ENCODE measurements at regions not wholly inside any gene's neighbourhood (a gene's known extent, or its start where the extent isn't known, plus 50 kb on each side); places are given as distances from the start of the nearest gene placed in this dataset.

- Histone ChIP-seq H3K9me3 (no peaks in the 10 kb centered on the region), H3K4me3 (no peak overlapping the region), H3K36me3 (no peaks in the 10 kb centered on the region), H3K4me1 (replicated peaks) (no peaks in the 10 kb centered on the region), H3K27ac (no peak overlapping the region), H3K27me3 (replicated peaks; ENCODE audit: insufficient read depth) (no peaks in the 10 kb centered on the region)
- TF ChIP-seq, protein P1, sequence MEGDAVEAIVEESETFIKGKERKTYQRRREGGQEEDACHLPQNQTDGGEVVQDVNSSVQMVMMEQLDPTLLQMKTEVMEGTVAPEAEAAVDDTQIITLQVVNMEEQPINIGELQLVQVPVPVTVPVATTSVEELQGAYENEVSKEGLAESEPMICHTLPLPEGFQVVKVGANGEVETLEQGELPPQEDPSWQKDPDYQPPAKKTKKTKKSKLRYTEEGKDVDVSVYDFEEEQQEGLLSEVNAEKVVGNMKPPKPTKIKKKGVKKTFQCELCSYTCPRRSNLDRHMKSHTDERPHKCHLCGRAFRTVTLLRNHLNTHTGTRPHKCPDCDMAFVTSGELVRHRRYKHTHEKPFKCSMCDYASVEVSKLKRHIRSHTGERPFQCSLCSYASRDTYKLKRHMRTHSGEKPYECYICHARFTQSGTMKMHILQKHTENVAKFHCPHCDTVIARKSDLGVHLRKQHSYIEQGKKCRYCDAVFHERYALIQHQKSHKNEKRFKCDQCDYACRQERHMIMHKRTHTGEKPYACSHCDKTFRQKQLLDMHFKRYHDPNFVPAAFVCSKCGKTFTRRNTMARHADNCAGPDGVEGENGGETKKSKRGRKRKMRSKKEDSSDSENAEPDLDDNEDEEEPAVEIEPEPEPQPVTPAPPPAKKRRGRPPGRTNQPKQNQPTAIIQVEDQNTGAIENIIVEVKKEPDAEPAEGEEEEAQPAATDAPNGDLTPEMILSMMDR (IDR thresholded peaks at IDR 0.05) = no peak
- TF ChIP-seq POLR2AphosphoS5 (IDR thresholded peaks at IDR 0.05) (no peak), POLR2A (IDR thresholded peaks at IDR 0.05) (no peak)
- intact Hi-C loops (cut with DNase I) = no loop called here
- no peak for DNase-seq (ENCODE audit: low spot score)
- WGBS = 13% methylated on average over 1 of the region's 1 CpG
Observed at GRCh38 chr21:14312871-14313270, 70.1 kb downstream of the HSPA13 start.

- no peak overlapping the region for H3K27ac ChIP-seq
- intact Hi-C loops (cut with DNase I) = loop anchor here (5.0 kb wide), 1 partner anchor 1174 kb away; no protein-coding TSS in a partner anchor
- no peaks in the 10 kb centered on the region for H3K4me1 ChIP-seq (replicated peaks)
- no peak for DNase-seq (ENCODE audit: low spot score)
- TF ChIP-seq, protein P1 (IDR thresholded peaks at IDR 0.05) = no peak
- TF ChIP-seq POLR2A (IDR thresholded peaks at IDR 0.05) (no peak), POLR2AphosphoS5 (IDR thresholded peaks at IDR 0.05) (no peak)
- H3K9me3 ChIP-seq = no peaks in the 10 kb centered on the region
- no peaks in the 10 kb centered on the region for H3K27me3 ChIP-seq (replicated peaks; ENCODE audit: insufficient read depth)
- no peaks in the 10 kb centered on the region for H3K36me3 ChIP-seq
- WGBS = 67% methylated on average over 5 of the region's 5 CpGs
- H3K4me3 ChIP-seq = no peak overlapping the region
Observed at GRCh38 chr21:14308234-14308633, 74.7 kb downstream of the HSPA13 start.

- WGBS = 14% methylated on average over 5 of the region's 5 CpGs
- intact Hi-C loops (cut with DNase I) = loop anchor here (5.0 kb wide), 1 partner anchor 1176 kb away; no protein-coding TSS in a partner anchor
- TF ChIP-seq, protein P1 (IDR thresholded peaks at IDR 0.05) = peak in 2 of 4 experiments; percentile 30
- TF ChIP-seq POLR2AphosphoS5 (IDR thresholded peaks at IDR 0.05) = no peak
- H3K27me3 ChIP-seq (replicated peaks; ENCODE audit: insufficient read depth) = no peaks in the 10 kb centered on the region
- H3K36me3 ChIP-seq = no peaks in the 10 kb centered on the region
- no peak for DNase-seq (ENCODE audit: low spot score)
- no peak overlapping the region for H3K4me3 ChIP-seq
- no peaks in the 10 kb centered on the region for H3K4me1 ChIP-seq (replicated peaks)
- H3K9me3 ChIP-seq = no peaks in the 10 kb centered on the region
- no peak overlapping the region for H3K27ac ChIP-seq
Observed at GRCh38 chr21:14306126-14306907, 76.6 kb downstream of the HSPA13 start.

GRCh38 chr21:14303731-14304488, 79.0 kb downstream of the HSPA13 start:
- no peak for DNase-seq (ENCODE audit: low spot score)
- H3K27ac ChIP-seq = no peak overlapping the region
- no peak overlapping the region for H3K4me3 ChIP-seq
- H3K36me3 ChIP-seq = no peaks in the 10 kb centered on the region
- H3K27me3 ChIP-seq (replicated peaks; ENCODE audit: insufficient read depth) = no peaks in the 10 kb centered on the region
- TF ChIP-seq, protein P1 (IDR thresholded peaks at IDR 0.05) = no peak
- no peak for TF ChIP-seq POLR2AphosphoS5 (IDR thresholded peaks at IDR 0.05)
- TF ChIP-seq POLR2A (IDR thresholded peaks at IDR 0.05) = no peak
- no peaks in the 10 kb centered on the region for H3K9me3 ChIP-seq
- no peaks in the 10 kb centered on the region for H3K4me1 ChIP-seq (replicated peaks)
- 81% methylated on average over 8 of the region's 8 CpGs for WGBS
- intact Hi-C loops (cut with DNase I) = loop anchor here (2.0 kb wide), 1 partner anchor 15 kb away; no protein-coding TSS in a partner anchor
